ENCODE measurements at regions not wholly inside any gene's neighbourhood (a gene's known extent, or its start where the extent isn't known, plus 50 kb on each side); places are given as distances from the start of the nearest gene placed in this dataset.

DNA sequence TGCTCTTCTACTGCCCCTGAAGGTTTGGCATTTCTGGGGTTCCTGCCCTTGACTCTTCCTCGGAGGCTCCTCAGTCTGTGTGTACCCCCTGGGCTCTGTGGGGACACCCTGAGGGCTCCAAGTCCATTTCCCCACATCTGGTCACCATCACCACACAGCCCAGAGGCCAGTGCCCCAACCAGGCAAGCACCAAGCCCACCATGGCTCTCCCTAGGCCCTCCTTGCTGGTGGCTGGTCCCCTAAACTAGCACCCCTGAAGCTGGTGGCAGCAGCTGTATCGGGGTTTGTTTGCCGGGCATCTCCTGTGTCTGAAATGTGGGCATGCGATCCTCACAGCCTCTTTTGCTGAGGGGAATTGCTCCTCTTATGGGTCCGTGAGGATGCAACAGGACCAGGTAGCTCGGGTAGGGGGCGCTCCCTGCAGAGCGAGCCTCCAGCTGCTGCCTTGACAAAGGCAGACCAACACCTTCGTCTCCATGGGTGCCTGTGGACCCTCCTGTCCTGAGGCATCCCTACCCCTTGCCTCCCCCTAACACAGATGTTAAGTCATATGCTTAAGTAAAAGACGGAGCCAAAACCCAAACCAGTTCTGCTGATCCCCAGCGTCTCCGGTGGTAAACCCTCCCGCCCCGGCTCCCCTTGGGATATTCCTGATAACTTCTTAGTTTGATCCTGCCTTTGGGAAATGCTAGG is 138.9 kb upstream of the IRX4 start:
- DNase-seq (no peak), ATAC-seq (no peak)

DNA sequence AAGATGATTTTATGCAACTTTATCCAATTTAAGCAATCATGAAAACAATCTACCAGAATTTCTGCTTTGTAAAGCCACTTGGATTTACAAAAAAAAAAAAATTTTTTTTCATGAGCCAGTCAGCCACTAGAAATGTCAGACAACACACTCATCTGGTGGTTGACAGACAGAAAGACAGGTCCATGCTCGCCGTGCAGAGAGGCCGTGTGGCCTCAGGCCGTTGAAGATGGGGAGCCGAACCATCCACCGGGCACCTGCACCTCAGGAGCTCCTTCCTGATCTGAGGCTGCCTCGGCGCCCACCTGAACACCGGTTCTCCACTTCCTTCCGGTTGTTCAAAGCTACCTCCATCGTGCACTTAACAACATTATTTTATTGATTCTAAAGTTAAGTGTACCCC is 138.0 kb upstream of the IRX4 start:
- Histone ChIP-seq H3F3A (ENCODE audit: low read length, unreplicated experiment) (no peaks in the 10 kb centered on the region), H3K36me3 (ENCODE audit: low read depth, low read length) (no peaks in the 10 kb centered on the region), H3K4me1 (ENCODE audit: insufficient read depth, low read length) (no peaks in the 10 kb centered on the region), H2AFZ (ENCODE audit: low read length) (no peak overlapping the region), H3K79me2 (ENCODE audit: low read length) (no peaks in the 10 kb centered on the region), H3K4me3 (ENCODE audit: low read length) (no peak overlapping the region), H3K27me3 (ENCODE audit: low read length) (peaks cover 39% of the 10 kb centered on the region), H4K20me1 (ENCODE audit: low read length) (no peaks in the 10 kb centered on the region), H3K9me3 (ENCODE audit: low read length) (no peaks in the 10 kb centered on the region), H3K9me2 (replicated peaks; ENCODE audit: low read length) (no peaks in the 10 kb centered on the region), H3K27ac (ENCODE audit: low read length) (no peak overlapping the region), H3K9ac (ENCODE audit: low read length) (no peak overlapping the region), H3K4me2 (ENCODE audit: low read length) (no peak overlapping the region)
- ChIA-PET CTCF (no interaction called here), POLR2A (ENCODE audit: unreplicated experiment) (no interaction called here)
- ATAC-seq: no peak
- intact Hi-C loops (cut with micrococcal nuclease): no loop called here
- no peak for TF ChIP-seq EZH2phosphoT487 (IDR thresholded peaks at IDR 0.05; ENCODE audit: borderline replicate concordance, low read length)
- TF ChIP-seq, protein P1, sequence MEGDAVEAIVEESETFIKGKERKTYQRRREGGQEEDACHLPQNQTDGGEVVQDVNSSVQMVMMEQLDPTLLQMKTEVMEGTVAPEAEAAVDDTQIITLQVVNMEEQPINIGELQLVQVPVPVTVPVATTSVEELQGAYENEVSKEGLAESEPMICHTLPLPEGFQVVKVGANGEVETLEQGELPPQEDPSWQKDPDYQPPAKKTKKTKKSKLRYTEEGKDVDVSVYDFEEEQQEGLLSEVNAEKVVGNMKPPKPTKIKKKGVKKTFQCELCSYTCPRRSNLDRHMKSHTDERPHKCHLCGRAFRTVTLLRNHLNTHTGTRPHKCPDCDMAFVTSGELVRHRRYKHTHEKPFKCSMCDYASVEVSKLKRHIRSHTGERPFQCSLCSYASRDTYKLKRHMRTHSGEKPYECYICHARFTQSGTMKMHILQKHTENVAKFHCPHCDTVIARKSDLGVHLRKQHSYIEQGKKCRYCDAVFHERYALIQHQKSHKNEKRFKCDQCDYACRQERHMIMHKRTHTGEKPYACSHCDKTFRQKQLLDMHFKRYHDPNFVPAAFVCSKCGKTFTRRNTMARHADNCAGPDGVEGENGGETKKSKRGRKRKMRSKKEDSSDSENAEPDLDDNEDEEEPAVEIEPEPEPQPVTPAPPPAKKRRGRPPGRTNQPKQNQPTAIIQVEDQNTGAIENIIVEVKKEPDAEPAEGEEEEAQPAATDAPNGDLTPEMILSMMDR (conservative IDR thresholded peaks at IDR 0.05; ENCODE audit: low read depth, low read length): no peak
- TF ChIP-seq EZH2 (IDR thresholded peaks at IDR 0.05; ENCODE audit: low read length, unreplicated experiment): no peak
- no TSS peak for BruUV-seq (replicated peaks)
- no peak for DNase-seq

More for the DNA sequence above, 138.9 kb upstream of the IRX4 start:
- ChIA-PET POLR2A (ENCODE audit: unreplicated experiment) (no interaction called here), CTCF (no interaction called here)
- Histone ChIP-seq H3K4me3 (ENCODE audit: low read length) (no peak overlapping the region), H3K79me2 (ENCODE audit: low read length) (no peaks in the 10 kb centered on the region), H4K20me1 (ENCODE audit: low read length) (no peaks in the 10 kb centered on the region), H3K27me3 (ENCODE audit: low read length) (peaks cover 37% of the 10 kb centered on the region), H3K27ac (ENCODE audit: low read length) (no peak overlapping the region), H3F3A (ENCODE audit: low read length, unreplicated experiment) (no peaks in the 10 kb centered on the region), H3K9me2 (replicated peaks; ENCODE audit: low read length) (no peaks in the 10 kb centered on the region), H3K4me1 (ENCODE audit: insufficient read depth, low read length) (no peaks in the 10 kb centered on the region), H3K9ac (ENCODE audit: low read length) (no peak overlapping the region), H3K4me2 (ENCODE audit: low read length) (no peak overlapping the region), H3K36me3 (ENCODE audit: low read depth, low read length) (no peaks in the 10 kb centered on the region), H2AFZ (ENCODE audit: low read length) (no peak overlapping the region), H3K9me3 (ENCODE audit: low read length) (no peaks in the 10 kb centered on the region)
- intact Hi-C loops (cut with micrococcal nuclease): no loop called here
- TF ChIP-seq, protein P1 (conservative IDR thresholded peaks at IDR 0.05; ENCODE audit: low read depth, low read length): no peak
- TF ChIP-seq EZH2 (IDR thresholded peaks at IDR 0.05; ENCODE audit: low read length, unreplicated experiment): no peak
- TF ChIP-seq EZH2phosphoT487 (IDR thresholded peaks at IDR 0.05; ENCODE audit: borderline replicate concordance, low read length): no peak
- no TSS peak for BruUV-seq (replicated peaks)

GRCh38 chr5:2019716-2020115 is 137.0 kb upstream of the IRX4 start:
- ChIA-PET CTCF (no interaction called here), POLR2A (ENCODE audit: unreplicated experiment) (no interaction called here)
- no peaks in the 10 kb centered on the region for H3K9me3 ChIP-seq (ENCODE audit: low read length)
- H3F3A ChIP-seq (ENCODE audit: low read length, unreplicated experiment): no peaks in the 10 kb centered on the region
- no peaks in the 10 kb centered on the region for H3K9me2 ChIP-seq (replicated peaks; ENCODE audit: low read length)
- no peak for TF ChIP-seq EZH2 (IDR thresholded peaks at IDR 0.05; ENCODE audit: low read length, unreplicated experiment)
- TF ChIP-seq, protein P1 (conservative IDR thresholded peaks at IDR 0.05; ENCODE audit: low read depth, low read length): no peak
- no peak for TF ChIP-seq EZH2phosphoT487 (IDR thresholded peaks at IDR 0.05; ENCODE audit: borderline replicate concordance, low read length)
- no TSS peak for BruUV-seq (replicated peaks)
- intact Hi-C loops (cut with micrococcal nuclease): no loop called here
- no peak overlapping the region for H3K9ac ChIP-seq (ENCODE audit: low read length)
- no peak overlapping the region for H3K4me3 ChIP-seq (ENCODE audit: low read length)
- no peaks in the 10 kb centered on the region for H3K36me3 ChIP-seq (ENCODE audit: low read depth, low read length)
- H2AFZ ChIP-seq (ENCODE audit: low read length): no peak overlapping the region
- H3K4me2 ChIP-seq (ENCODE audit: low read length): no peak overlapping the region
- peaks cover 40% of the 10 kb centered on the region for H3K27me3 ChIP-seq (ENCODE audit: low read length)
- no peaks in the 10 kb centered on the region for H3K79me2 ChIP-seq (ENCODE audit: low read length)
- no peak overlapping the region for H3K27ac ChIP-seq (ENCODE audit: low read length)
- no peaks in the 10 kb centered on the region for H3K4me1 ChIP-seq (ENCODE audit: insufficient read depth, low read length)
- DNase-seq (no peak), ATAC-seq (no peak)
- no peaks in the 10 kb centered on the region for H4K20me1 ChIP-seq (ENCODE audit: low read length)
